ENCODE measurements at regions not wholly inside any gene's neighbourhood (a gene's known extent, or its start where the extent isn't known, plus 50 kb on each side); places are given as distances from the start of the nearest gene placed in this dataset.

- H3K27ac ChIP-seq = no peak overlapping the region
- no peak for TF ChIP-seq CTCF (conservative IDR thresholded peaks at IDR 0.05)
These were observed 96.3 kb upstream of the PDC start for GRCh38 chr1:186557147-186557777.

GRCh38 chr1:186550832-186551231 lies 89.9 kb upstream of the PDC start:
- no peak overlapping the region for H3K27ac ChIP-seq
- no peak for TF ChIP-seq CTCF (conservative IDR thresholded peaks at IDR 0.05)

- TF ChIP-seq CTCF (conservative IDR thresholded peaks at IDR 0.05) = no peak
- no peak overlapping the region for H3K27ac ChIP-seq
These were observed 80.1 kb upstream of the PDC start for GRCh38 chr1:186541003-186541402.

GRCh38 chr1:186540521-186540920 lies 79.6 kb upstream of the PDC start:
- no peak for TF ChIP-seq CTCF (conservative IDR thresholded peaks at IDR 0.05)
- H3K27ac ChIP-seq = no peak overlapping the region

- no peak overlapping the region for H3K27ac ChIP-seq
- no peak for TF ChIP-seq CTCF (conservative IDR thresholded peaks at IDR 0.05)
These were observed 75.5 kb upstream of the PDC start for GRCh38 chr1:186536273-186536890.

- no peak overlapping the region for H3K27ac ChIP-seq
- no peak for TF ChIP-seq CTCF (conservative IDR thresholded peaks at IDR 0.05)
These were observed 74.6 kb upstream of the PDC start for GRCh38 chr1:186535388-186536133.

- no peak overlapping the region for H3K27ac ChIP-seq
- no peak for TF ChIP-seq CTCF (conservative IDR thresholded peaks at IDR 0.05)
These were observed 73.5 kb upstream of the PDC start for GRCh38 chr1:186534401-186534800.

Data from VCaP (cell line).